HK-2 (cell line): ENCODE measurements at regions not wholly inside any gene's neighbourhood (a gene's known extent, or its start where the extent isn't known, plus 50 kb on each side); places are given as distances from the start of the nearest gene placed in this dataset.

Source experiments
- DNase-seq: peaks from one replicate; pipeline ENCODE4 v3.0.0-alpha.2; 2018; ENCODE audit not compliant: unreplicated experiment

- no peak for DNase-seq
Measured at GRCh38 chr13:34620862-34621261, 321.2 kb upstream of the NBEA start.

DNA sequence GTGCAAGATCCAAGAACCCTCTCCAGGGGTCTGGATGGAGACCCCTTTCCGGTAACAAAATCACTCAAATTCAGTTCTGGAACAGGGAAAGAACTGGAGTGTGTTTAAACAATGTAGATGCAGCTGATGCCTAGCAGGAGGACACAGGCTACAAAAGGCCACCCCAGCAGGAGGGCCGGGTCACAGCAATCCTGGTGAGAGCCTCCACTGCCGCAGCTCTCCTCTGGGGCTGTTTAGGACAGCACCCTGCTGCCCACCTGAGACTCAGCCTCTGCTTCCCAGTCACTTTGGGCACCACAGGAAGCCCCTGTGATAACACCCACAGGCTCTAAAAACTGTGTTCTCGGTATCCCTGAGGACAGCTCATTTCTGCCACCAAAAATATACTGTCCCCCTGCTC lies 318.7 kb upstream of the NBEA start:
- no peak for DNase-seq

GRCh38 chr13:34627509-34628208 lies 314.4 kb upstream of the NBEA start:
- DNase-seq = no peak

DNA sequence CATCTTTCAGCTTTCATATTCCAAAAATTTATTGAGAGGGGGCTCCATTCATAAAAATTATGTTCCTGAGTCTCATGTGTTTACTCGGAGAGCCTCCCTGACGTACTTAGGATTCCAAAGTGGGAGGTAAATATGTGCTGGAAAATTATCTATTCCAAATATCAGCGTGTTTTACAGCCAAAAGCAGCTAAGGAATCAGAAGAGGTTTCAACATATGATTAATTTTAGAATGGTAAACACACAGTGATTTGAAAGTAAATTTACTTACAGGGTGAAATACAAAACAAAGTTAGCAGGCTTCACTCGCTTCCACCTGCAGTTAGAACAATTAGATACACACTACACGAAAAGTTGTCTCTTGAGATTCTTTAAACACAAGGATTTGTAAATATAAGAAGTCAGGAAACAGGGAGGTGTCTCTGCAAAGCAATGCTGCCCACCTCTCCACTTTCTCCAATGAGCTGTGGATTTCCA lies 313.8 kb upstream of the NBEA start:
- DNase-seq = no peak

- DNase-seq = no peak
Measured at GRCh38 chr13:34634448-34634847, 307.6 kb upstream of the NBEA start.

- no peak for DNase-seq
Measured at GRCh38 chr13:34637138-34637537, 304.9 kb upstream of the NBEA start.

DNA sequence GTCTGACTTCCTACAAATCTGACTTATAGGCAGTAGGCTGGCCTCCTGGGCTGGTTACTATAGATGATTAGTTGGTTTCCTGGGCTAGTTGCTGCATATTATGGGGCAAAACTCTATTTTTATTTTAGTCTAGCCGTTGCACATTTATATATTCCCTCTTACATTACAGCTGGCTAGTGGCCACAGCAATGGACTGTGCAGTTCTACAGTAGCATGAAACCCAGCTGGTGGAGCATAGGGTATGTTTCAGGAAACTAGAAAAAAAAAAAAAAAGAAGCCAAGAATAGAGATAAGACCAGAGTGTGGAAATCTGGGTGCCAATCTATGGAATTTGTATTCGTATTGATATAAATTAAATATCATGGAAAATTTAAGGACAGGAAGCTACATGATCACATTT lies 304.4 kb upstream of the NBEA start:
- DNase-seq = no peak

- no peak for DNase-seq
Measured at GRCh38 chr13:34638897-34639296, 303.2 kb upstream of the NBEA start.

DNA sequence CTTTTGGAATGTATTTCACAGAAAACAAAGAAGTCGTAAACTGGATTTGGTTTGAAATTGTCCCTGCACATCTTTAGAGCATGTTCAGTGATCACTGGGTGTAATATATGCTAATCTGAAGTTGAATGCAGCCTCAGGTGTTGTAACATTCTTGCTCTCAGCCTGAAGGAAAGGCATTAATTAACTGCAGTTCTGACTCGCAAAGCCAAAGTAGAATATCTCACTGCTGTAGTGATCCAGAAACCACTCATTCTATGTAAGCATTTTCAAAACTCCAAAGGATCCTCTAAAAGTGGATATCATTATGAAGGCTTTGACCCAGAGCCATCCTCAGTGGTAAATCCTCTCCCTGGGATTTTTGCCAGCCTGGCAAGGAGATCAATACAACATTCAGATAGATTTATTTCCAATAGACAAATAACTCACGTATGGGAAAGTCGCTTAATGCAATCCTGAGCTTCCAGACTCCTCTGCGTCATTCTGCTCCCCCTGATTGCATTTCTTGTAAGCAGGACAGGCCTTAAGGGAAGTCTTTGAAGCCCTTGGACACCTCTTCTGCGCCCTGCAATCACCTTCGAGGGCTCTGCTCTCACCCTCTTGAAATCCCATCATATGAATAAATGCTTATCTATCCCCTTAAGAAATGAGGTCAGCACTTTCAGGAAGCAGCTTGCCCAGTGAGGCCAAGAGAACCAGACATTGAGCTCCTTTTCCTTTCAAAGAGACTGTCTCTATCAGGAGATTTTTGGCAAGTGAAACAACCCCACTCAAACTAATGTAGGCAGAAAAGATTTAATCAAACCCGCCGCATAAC lies 301.7 kb upstream of the NBEA start:
- no peak for DNase-seq

GRCh38 chr13:34640993-34641330 lies 301.1 kb upstream of the NBEA start:
- DNase-seq = no peak

- no peak for DNase-seq
Measured at GRCh38 chr13:34647379-34648150, 294.5 kb upstream of the NBEA start.

DNA sequence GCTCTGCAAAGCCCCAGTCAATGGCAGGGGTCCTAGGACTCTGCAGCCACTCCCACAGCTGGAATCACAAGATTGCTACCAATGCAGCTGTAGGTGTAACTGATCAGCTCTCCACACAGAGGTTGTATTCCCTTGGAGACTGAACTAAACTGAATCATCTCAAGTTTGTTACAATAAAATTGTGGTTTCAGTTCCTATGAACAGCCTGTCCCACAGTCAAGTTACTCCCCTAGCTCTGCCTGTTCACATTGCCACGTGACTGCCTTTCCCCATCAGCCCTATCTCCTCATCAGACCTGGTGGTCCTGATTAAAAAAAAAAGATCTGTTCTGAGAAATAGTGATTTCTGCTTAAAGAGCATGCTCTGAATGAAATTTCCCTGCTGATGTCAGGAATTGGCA lies 287.9 kb upstream of the NBEA start:
- DNase-seq = no peak

GRCh38 chr13:34654647-34655046 lies 287.4 kb upstream of the NBEA start:
- DNase-seq = no peak

DNA sequence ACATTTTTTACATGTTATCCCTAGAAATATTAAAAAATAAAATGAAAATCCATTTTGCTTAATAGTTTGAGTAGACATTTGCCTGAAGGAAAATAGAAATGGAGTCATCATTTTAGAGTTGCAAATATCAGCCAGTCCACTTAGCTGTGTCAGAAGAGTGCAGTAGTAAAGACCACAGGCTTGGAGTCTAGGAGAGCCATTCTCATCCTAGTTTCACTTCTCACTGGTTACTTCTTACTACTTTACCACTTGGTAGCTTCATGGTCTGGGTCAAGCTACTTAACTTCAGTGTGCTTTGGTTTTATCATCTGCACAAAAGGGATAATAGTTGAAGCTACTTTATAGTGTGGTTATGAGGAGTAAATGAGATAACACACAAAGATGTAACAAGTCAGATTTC lies 286.5 kb upstream of the NBEA start:
- no peak for DNase-seq

- DNase-seq = no peak
Measured at GRCh38 chr13:34657716-34658115, 284.4 kb upstream of the NBEA start.

GRCh38 chr13:34667286-34668218 lies 274.5 kb upstream of the NBEA start:
- DNase-seq = no peak

DNA sequence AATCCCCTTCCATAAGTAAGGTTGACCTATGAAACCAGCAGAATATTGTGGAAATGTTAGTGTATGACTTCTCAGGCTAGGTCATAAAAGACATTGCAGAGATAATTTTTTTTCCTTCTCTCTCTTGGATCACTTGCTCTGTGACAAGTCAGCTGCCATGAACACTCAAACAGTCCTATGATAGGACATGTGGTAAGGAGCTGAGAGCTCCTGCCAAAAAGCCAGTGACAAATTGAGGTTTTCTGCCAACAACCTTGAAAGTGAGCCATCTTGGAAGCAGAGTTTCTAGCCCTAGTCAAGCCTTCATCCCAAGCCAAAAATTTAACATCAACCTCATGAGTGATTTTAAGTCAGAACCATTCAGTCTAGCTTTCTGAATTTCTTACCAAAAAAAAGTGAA lies 270.9 kb upstream of the NBEA start:
- DNase-seq = no peak

- no peak for DNase-seq
Measured at GRCh38 chr13:34672631-34673030, 269.4 kb upstream of the NBEA start.

DNA sequence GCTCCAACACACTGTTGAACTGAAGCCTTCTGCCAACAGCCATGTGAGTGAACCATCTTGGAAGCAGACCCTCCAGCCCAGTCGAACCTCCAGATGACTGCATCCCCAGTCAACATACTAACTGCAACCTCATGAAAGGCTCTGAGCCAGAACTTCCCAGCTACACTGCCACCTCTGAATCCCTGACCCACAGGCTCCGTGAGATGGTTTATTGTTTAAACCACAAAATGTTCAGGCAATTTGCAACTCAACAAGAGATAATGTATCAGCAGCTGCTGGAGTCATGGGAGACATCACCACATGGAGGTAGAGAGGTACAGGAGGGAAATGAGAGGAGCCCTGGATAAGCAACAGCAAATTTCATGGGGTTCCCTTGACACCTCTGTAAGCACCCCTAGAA lies 266.4 kb upstream of the NBEA start:
- DNase-seq = no peak

- DNase-seq = no peak
Measured at GRCh38 chr13:34678154-34678553, 263.9 kb upstream of the NBEA start.

DNA sequence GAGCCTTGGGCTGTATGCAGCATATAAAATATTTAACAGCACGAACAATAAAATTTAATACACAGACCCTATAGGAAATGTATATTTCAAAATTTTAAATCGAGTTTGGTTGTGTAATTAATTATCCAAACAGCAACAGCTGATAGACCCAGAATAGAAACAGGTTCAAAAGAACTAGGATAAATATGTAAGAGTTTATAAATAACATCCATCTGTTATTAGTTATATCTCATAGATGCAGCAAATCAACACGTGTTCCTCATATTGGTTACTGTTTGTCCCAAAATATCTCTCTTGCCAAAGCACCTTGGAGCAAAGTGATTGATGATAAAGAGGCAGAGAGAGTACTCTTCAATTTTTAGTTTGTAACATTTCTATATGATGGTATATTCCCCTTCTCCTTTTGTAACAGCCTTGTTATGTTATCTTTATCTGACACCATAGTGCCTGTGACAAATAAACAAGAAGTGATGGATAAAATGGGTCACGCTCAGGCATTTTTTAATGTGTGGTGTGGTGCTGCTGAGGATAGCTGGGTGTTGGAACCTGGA lies 260.6 kb upstream of the NBEA start:
- no peak for DNase-seq
